WTC11 (cell line): ENCODE measurements at regions not wholly inside any gene's neighbourhood (a gene's known extent, or its start where the extent isn't known, plus 50 kb on each side); places are given as distances from the start of the nearest gene placed in this dataset.

Source experiments
- ATAC-seq: fragments of 200-7000 bp; cut with Tn5 transposase; 2 replicates; pipeline ENCODE4 v1.10.0; 2021; ENCODE audit warnings: mild to moderate bottlenecking, moderate library complexity
- CTCF ChIA-PET: fragments of 300-600 bp; sonication (Branson Sonifier 250); formaldehyde crosslinking; loops from one replicate; lab custom pipeline; 2021; ENCODE audit warnings: antibody characterized with exemption; lab: Charles Lee
- POLR2A ChIA-PET: fragments of 350-600 bp; sonication (Branson Sonifier 250); formaldehyde crosslinking; loops from one replicate; lab custom pipeline; 2021; ENCODE audit warnings: antibody characterized with exemption; lab: Charles Lee
- DNase-seq: peaks from one replicate; pipeline ENCODE4 v3.0.0; 2021; ENCODE audit warnings: low spot score
- H3K27ac Mint-ChIP-seq: 2 replicates; pipeline ENCODE4 v1.8.0; 2021; ENCODE audit warnings: mixed read lengths
- H3K27me3 Mint-ChIP-seq: 2 replicates; pipeline ENCODE4 v1.8.0; 2021; ENCODE audit warnings: low read depth, mild to moderate bottlenecking, moderate library complexity, mixed read lengths
- H3K36me3 Mint-ChIP-seq: 2 replicates; pipeline ENCODE4 v1.8.0; 2021; ENCODE audit warnings: mixed read lengths
- H3K4me1 Mint-ChIP-seq: 2 replicates; pipeline ENCODE4 v1.8.0; 2022; ENCODE audit warnings: mixed read lengths
- H3K4me3 Mint-ChIP-seq: 2 replicates; pipeline ENCODE4 v1.8.0; 2021; ENCODE audit warnings: mild to moderate bottlenecking, moderate library complexity, mixed read lengths
- H3K9me3 Mint-ChIP-seq: 2 replicates; pipeline ENCODE4 v1.8.0; 2021; ENCODE audit warnings: mixed read lengths
- ATF1 ChIP-seq: sonication (generic); formaldehyde crosslinking; IDR thresholded peaks from 2 replicates; pipeline ENCODE4 v1.8.1; 2023; ENCODE audit warnings: mild to moderate bottlenecking, moderate library complexity, missing genetic modification reagents
- ELF4 ChIP-seq: sonication (generic); formaldehyde crosslinking; IDR thresholded peaks from 2 replicates; pipeline ENCODE4 v1.8.1; 2022; ENCODE audit warnings: low read depth, mild to moderate bottlenecking, moderate library complexity, missing genetic modification reagents
- ESRRA ChIP-seq: sonication (generic); formaldehyde crosslinking; IDR thresholded peaks from 2 replicates; pipeline ENCODE4 v1.8.1; 2022; ENCODE audit warnings: mild to moderate bottlenecking, missing genetic modification reagents, borderline replicate concordance
- GABPB1 ChIP-seq: sonication (generic); formaldehyde crosslinking; IDR thresholded peaks from 2 replicates; pipeline ENCODE4 v1.8.1; 2023; ENCODE audit warnings: mild to moderate bottlenecking, missing genetic modification reagents
- HMGA2 ChIP-seq: fragments of 250-450 bp; sonication (Bioruptor Pico); IDR thresholded peaks from 2 replicates; pipeline ENCODE4 v1.4.0; 2021; ENCODE audit warnings: mild to moderate bottlenecking, moderate library complexity
- KAT7 ChIP-seq: sonication (generic); formaldehyde crosslinking; IDR thresholded peaks from 2 replicates; pipeline ENCODE4 v1.8.1; 2023; ENCODE audit warnings: missing genetic modification reagents, mild to moderate bottlenecking, borderline replicate concordance
- NR3C1 ChIP-seq: sonication (generic); formaldehyde crosslinking; conservative IDR thresholded peaks from 2 replicates; pipeline ENCODE4 v1.8.1; 2023; ENCODE audit warnings: low read depth, mild to moderate bottlenecking, missing genetic modification reagents
- RELA ChIP-seq: sonication (generic); formaldehyde crosslinking; IDR thresholded peaks from 2 replicates; pipeline ENCODE4 v1.8.1; 2022; ENCODE audit warnings: missing genetic modification reagents, mild to moderate bottlenecking, borderline replicate concordance
- SMAD3 ChIP-seq: sonication (generic); formaldehyde crosslinking; IDR thresholded peaks from 2 replicates; pipeline ENCODE4 v1.8.0; 2022; ENCODE audit warnings: missing genetic modification reagents, mild to moderate bottlenecking, borderline replicate concordance
- ZNF219 ChIP-seq: sonication (generic); formaldehyde crosslinking; IDR thresholded peaks from 2 replicates; pipeline ENCODE4 v1.8.0; 2023; ENCODE audit warnings: missing genetic modification reagents, mild to moderate bottlenecking, borderline replicate concordance
- TF ChIP-seq, protein P1 (sequence below): sonication (generic); formaldehyde crosslinking; conservative IDR thresholded peaks from 2 replicates; pipeline ENCODE4 v1.8.1; 2023; ENCODE audit warnings: mild to moderate bottlenecking, low read depth, missing genetic modification reagents, moderate library complexity
- TF ChIP-seq, protein P2 (sequence below): sonication (generic); formaldehyde crosslinking; IDR thresholded peaks from 2 replicates; pipeline ENCODE4 v1.8.1; 2022; ENCODE audit warnings: low read depth, mild to moderate bottlenecking, moderate library complexity, missing genetic modification reagents, borderline replicate concordance
- TF ChIP-seq, protein P3 (sequence below): sonication (generic); formaldehyde crosslinking; IDR thresholded peaks from 2 replicates; pipeline ENCODE4 v1.8.1; 2022; ENCODE audit warnings: mild to moderate bottlenecking, moderate library complexity, missing genetic modification reagents
- TF ChIP-seq, protein P4 (sequence below): sonication (generic); formaldehyde crosslinking; IDR thresholded peaks from 2 replicates; pipeline ENCODE4 v1.8.0; 2022; ENCODE audit warnings: mild to moderate bottlenecking, missing genetic modification reagents
- TF ChIP-seq, protein P5 (sequence below): fragments of 250-450 bp; sonication (Bioruptor Pico); IDR thresholded peaks from 2 replicates; pipeline ENCODE4 v1.9.0; 2021; ENCODE audit warnings: mild to moderate bottlenecking
- TF ChIP-seq, protein P6 (sequence below): sonication (generic); formaldehyde crosslinking; IDR thresholded peaks from 2 replicates; pipeline ENCODE4 v1.8.0; 2022; ENCODE audit warnings: mild to moderate bottlenecking, missing genetic modification reagents
- TF ChIP-seq, protein P7 (sequence below): sonication (generic); formaldehyde crosslinking; IDR thresholded peaks from 2 replicates; pipeline ENCODE4 v1.8.0; 2022; ENCODE audit warnings: mild to moderate bottlenecking, missing genetic modification reagents

DNA sequence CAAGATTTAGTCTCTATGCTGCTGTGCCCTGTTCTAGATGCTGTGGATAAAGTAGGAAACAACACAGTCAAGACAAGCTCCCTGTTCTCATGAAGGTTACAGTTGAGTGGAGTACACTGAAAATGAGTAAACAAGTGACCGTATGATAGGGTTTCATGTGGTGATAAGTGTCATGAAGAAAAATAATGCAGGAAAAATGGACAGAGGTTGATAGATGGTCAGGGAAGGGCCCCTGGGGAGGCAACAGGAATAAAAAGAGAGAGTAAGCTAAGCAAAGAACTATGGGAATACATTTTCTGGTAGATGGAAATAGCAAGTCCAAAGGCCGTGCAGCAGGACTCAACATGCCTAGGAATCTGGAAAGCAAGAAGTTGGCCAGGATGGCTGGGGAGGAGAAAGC, 394.0 kb downstream of the DTHD1 start:
- ATAC-seq = no peak
- Mint-ChIP-seq H3K4me3 (no peak overlapping the region), H3K4me1 (peaks cover 16% of the 10 kb centered on the region), H3K36me3 (no peaks in the 10 kb centered on the region), H3K9me3 (peaks cover 4% of the 10 kb centered on the region; the same call in 1 of the 2 replicates), H3K27ac (no peak overlapping the region), H3K27me3 (no peaks in the 10 kb centered on the region)
- POLR2A ChIA-PET = no interaction called here
- CTCF ChIA-PET = no interaction called here
- no peak for DNase-seq
- no peak for TF ChIP-seq ATF1 (CRISPR knock-in tag)
- no peak for TF ChIP-seq ESRRA (CRISPR knock-in tag)
- TF ChIP-seq RELA (CRISPR knock-in tag) = no peak
- TF ChIP-seq GABPB1 (CRISPR knock-in tag) = no peak
- TF ChIP-seq, protein P1, sequence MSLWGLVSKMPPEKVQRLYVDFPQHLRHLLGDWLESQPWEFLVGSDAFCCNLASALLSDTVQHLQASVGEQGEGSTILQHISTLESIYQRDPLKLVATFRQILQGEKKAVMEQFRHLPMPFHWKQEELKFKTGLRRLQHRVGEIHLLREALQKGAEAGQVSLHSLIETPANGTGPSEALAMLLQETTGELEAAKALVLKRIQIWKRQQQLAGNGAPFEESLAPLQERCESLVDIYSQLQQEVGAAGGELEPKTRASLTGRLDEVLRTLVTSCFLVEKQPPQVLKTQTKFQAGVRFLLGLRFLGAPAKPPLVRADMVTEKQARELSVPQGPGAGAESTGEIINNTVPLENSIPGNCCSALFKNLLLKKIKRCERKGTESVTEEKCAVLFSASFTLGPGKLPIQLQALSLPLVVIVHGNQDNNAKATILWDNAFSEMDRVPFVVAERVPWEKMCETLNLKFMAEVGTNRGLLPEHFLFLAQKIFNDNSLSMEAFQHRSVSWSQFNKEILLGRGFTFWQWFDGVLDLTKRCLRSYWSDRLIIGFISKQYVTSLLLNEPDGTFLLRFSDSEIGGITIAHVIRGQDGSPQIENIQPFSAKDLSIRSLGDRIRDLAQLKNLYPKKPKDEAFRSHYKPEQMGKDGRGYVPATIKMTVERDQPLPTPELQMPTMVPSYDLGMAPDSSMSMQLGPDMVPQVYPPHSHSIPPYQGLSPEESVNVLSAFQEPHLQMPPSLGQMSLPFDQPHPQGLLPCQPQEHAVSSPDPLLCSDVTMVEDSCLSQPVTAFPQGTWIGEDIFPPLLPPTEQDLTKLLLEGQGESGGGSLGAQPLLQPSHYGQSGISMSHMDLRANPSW (CRISPR knock-in tag) = no peak
- TF ChIP-seq, protein P2, sequence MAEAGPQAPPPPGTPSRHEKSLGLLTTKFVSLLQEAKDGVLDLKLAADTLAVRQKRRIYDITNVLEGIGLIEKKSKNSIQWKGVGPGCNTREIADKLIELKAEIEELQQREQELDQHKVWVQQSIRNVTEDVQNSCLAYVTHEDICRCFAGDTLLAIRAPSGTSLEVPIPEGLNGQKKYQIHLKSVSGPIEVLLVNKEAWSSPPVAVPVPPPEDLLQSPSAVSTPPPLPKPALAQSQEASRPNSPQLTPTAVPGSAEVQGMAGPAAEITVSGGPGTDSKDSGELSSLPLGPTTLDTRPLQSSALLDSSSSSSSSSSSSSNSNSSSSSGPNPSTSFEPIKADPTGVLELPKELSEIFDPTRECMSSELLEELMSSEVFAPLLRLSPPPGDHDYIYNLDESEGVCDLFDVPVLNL (CRISPR knock-in tag) = no peak
- TF ChIP-seq, protein P3, sequence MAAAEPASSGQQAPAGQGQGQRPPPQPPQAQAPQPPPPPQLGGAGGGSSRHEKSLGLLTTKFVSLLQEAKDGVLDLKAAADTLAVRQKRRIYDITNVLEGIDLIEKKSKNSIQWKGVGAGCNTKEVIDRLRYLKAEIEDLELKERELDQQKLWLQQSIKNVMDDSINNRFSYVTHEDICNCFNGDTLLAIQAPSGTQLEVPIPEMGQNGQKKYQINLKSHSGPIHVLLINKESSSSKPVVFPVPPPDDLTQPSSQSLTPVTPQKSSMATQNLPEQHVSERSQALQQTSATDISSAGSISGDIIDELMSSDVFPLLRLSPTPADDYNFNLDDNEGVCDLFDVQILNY (CRISPR knock-in tag) = no peak
- TF ChIP-seq, protein P4, sequence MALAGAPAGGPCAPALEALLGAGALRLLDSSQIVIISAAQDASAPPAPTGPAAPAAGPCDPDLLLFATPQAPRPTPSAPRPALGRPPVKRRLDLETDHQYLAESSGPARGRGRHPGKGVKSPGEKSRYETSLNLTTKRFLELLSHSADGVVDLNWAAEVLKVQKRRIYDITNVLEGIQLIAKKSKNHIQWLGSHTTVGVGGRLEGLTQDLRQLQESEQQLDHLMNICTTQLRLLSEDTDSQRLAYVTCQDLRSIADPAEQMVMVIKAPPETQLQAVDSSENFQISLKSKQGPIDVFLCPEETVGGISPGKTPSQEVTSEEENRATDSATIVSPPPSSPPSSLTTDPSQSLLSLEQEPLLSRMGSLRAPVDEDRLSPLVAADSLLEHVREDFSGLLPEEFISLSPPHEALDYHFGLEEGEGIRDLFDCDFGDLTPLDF (CRISPR knock-in tag) = no peak
- no peak for TF ChIP-seq ELF4 (CRISPR knock-in tag)
- no peak for TF ChIP-seq KAT7 (CRISPR knock-in tag)
- TF ChIP-seq, protein P5, sequence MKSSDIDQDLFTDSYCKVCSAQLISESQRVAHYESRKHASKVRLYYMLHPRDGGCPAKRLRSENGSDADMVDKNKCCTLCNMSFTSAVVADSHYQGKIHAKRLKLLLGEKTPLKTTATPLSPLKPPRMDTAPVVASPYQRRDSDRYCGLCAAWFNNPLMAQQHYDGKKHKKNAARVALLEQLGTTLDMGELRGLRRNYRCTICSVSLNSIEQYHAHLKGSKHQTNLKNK (CRISPR knock-in tag) = no peak
- no peak for TF ChIP-seq HMGA2 (CRISPR knock-in tag)
- no peak for TF ChIP-seq SMAD3
- TF ChIP-seq, protein P6, sequence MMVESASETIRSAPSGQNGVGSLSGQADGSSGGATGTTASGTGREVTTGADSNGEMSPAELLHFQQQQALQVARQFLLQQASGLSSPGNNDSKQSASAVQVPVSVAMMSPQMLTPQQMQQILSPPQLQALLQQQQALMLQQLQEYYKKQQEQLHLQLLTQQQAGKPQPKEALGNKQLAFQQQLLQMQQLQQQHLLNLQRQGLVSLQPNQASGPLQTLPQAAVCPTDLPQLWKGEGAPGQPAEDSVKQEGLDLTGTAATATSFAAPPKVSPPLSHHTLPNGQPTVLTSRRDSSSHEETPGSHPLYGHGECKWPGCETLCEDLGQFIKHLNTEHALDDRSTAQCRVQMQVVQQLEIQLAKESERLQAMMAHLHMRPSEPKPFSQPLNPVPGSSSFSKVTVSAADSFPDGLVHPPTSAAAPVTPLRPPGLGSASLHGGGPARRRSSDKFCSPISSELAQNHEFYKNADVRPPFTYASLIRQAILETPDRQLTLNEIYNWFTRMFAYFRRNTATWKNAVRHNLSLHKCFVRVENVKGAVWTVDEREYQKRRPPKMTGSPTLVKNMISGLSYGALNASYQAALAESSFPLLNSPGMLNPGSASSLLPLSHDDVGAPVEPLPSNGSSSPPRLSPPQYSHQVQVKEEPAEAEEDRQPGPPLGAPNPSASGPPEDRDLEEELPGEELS (CRISPR knock-in tag) = no peak
- TF ChIP-seq, protein P7, sequence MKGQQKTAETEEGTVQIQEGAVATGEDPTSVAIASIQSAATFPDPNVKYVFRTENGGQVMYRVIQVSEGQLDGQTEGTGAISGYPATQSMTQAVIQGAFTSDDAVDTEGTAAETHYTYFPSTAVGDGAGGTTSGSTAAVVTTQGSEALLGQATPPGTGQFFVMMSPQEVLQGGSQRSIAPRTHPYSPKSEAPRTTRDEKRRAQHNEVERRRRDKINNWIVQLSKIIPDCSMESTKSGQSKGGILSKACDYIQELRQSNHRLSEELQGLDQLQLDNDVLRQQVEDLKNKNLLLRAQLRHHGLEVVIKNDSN (CRISPR knock-in tag) = no peak
- no peak for TF ChIP-seq NR3C1 (CRISPR knock-in tag)
- TF ChIP-seq ZNF219 = no peak
